ENCODE measurements at regions not wholly inside any gene's neighbourhood (a gene's known extent, or its start where the extent isn't known, plus 50 kb on each side); places are given as distances from the start of the nearest gene placed in this dataset.

GRCh38 chr6:43936476-43936875 is 166.5 kb downstream of the VEGFA start (continued):
- TF ChIP-seq, protein P1, sequence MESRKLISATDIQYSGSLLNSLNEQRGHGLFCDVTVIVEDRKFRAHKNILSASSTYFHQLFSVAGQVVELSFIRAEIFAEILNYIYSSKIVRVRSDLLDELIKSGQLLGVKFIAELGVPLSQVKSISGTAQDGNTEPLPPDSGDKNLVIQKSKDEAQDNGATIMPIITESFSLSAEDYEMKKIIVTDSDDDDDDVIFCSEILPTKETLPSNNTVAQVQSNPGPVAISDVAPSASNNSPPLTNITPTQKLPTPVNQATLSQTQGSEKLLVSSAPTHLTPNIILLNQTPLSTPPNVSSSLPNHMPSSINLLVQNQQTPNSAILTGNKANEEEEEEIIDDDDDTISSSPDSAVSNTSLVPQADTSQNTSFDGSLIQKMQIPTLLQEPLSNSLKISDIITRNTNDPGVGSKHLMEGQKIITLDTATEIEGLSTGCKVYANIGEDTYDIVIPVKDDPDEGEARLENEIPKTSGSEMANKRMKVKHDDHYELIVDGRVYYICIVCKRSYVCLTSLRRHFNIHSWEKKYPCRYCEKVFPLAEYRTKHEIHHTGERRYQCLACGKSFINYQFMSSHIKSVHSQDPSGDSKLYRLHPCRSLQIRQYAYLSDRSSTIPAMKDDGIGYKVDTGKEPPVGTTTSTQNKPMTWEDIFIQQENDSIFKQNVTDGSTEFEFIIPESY (IDR thresholded peaks at IDR 0.05): no peak
- TF ChIP-seq SMAD5 (IDR thresholded peaks at IDR 0.05; ENCODE audit: low read depth) (no peak), IKZF2 (IDR thresholded peaks at IDR 0.05) (no peak), CBX5 (IDR thresholded peaks at IDR 0.05; ENCODE audit: low read depth) (no peak)
- TF ChIP-seq, protein P2, sequence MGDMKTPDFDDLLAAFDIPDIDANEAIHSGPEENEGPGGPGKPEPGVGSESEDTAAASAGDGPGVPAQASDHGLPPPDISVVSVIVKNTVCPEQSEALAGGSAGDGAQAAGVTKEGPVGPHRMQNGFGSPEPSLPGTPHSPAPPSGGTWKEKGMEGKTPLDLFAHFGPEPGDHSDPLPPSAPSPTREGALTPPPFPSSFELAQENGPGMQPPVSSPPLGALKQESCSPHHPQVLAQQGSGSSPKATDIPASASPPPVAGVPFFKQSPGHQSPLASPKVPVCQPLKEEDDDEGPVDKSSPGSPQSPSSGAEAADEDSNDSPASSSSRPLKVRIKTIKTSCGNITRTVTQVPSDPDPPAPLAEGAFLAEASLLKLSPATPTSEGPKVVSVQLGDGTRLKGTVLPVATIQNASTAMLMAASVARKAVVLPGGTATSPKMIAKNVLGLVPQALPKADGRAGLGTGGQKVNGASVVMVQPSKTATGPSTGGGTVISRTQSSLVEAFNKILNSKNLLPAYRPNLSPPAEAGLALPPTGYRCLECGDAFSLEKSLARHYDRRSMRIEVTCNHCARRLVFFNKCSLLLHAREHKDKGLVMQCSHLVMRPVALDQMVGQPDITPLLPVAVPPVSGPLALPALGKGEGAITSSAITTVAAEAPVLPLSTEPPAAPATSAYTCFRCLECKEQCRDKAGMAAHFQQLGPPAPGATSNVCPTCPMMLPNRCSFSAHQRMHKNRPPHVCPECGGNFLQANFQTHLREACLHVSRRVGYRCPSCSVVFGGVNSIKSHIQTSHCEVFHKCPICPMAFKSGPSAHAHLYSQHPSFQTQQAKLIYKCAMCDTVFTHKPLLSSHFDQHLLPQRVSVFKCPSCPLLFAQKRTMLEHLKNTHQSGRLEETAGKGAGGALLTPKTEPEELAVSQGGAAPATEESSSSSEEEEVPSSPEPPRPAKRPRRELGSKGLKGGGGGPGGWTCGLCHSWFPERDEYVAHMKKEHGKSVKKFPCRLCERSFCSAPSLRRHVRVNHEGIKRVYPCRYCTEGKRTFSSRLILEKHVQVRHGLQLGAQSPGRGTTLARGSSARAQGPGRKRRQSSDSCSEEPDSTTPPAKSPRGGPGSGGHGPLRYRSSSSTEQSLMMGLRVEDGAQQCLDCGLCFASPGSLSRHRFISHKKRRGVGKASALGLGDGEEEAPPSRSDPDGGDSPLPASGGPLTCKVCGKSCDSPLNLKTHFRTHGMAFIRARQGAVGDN (IDR thresholded peaks at IDR 0.05): no peak
- TF ChIP-seq, protein P3, sequence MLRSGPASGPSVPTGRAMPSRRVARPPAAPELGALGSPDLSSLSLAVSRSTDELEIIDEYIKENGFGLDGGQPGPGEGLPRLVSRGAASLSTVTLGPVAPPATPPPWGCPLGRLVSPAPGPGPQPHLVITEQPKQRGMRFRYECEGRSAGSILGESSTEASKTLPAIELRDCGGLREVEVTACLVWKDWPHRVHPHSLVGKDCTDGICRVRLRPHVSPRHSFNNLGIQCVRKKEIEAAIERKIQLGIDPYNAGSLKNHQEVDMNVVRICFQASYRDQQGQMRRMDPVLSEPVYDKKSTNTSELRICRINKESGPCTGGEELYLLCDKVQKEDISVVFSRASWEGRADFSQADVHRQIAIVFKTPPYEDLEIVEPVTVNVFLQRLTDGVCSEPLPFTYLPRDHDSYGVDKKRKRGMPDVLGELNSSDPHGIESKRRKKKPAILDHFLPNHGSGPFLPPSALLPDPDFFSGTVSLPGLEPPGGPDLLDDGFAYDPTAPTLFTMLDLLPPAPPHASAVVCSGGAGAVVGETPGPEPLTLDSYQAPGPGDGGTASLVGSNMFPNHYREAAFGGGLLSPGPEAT (IDR thresholded peaks at IDR 0.05; ENCODE audit: low read depth): no peak
